ENCODE measurements at regions not wholly inside any gene's neighbourhood (a gene's known extent, or its start where the extent isn't known, plus 50 kb on each side); places are given as distances from the start of the nearest gene placed in this dataset.

DNA sequence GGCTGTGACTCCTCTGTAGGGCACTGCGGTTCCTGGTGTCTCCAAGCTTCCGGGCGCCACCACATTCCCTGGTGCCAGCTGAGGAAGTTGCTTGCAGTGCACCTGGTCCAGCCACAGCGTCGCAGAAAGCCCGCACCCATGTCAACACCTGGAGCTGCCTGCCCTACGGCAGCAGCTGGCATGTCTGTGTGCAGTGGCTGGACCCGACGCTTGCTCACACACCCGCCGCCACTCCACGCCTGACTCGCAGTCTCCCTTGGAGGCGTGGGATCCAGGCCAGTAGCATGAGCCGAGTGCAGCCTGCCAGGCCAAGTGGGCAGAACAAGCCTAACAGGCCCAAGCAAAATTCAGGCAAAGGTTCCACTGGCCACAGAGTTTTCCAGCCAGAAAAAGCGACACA is 118.1 kb upstream of the PHF14 start:
- Histone ChIP-seq H3K4me2 (no peak overlapping the region), H3K9ac (no peak overlapping the region), H3K79me2 (ENCODE audit: low read depth) (no peaks in the 10 kb centered on the region), H3K27me3 (no peaks in the 10 kb centered on the region), H3K9me3 (ENCODE audit: low read depth) (no peaks in the 10 kb centered on the region), H3F3A (ENCODE audit: low read depth) (no peaks in the 10 kb centered on the region), H3K27ac (no peak overlapping the region), H3K4me3 (no peak overlapping the region), H4K20me1 (ENCODE audit: low read depth) (no peaks in the 10 kb centered on the region), H2AFZ (replicated peaks) (peak overlapping the region; percentile 34), H3K36me3 (no peaks in the 10 kb centered on the region), H3K4me1 (no peaks in the 10 kb centered on the region)
- no peak for DNase-seq (ENCODE audit: low spot score)
- Mint-ChIP-seq H3K4me1 (no peaks in the 10 kb centered on the region), H3K4me3 (no peak overlapping the region), H3K27ac (no peak overlapping the region), H3K36me3 (no peaks in the 10 kb centered on the region), H3K9me3 (no peaks in the 10 kb centered on the region), H3K27me3 (ENCODE audit: insufficient read depth, low read depth) (no peaks in the 10 kb centered on the region)
- TF ChIP-seq, protein P1, sequence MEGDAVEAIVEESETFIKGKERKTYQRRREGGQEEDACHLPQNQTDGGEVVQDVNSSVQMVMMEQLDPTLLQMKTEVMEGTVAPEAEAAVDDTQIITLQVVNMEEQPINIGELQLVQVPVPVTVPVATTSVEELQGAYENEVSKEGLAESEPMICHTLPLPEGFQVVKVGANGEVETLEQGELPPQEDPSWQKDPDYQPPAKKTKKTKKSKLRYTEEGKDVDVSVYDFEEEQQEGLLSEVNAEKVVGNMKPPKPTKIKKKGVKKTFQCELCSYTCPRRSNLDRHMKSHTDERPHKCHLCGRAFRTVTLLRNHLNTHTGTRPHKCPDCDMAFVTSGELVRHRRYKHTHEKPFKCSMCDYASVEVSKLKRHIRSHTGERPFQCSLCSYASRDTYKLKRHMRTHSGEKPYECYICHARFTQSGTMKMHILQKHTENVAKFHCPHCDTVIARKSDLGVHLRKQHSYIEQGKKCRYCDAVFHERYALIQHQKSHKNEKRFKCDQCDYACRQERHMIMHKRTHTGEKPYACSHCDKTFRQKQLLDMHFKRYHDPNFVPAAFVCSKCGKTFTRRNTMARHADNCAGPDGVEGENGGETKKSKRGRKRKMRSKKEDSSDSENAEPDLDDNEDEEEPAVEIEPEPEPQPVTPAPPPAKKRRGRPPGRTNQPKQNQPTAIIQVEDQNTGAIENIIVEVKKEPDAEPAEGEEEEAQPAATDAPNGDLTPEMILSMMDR (IDR thresholded peaks at IDR 0.05) = no peak
- no peak for TF ChIP-seq EZH2 (IDR thresholded peaks at IDR 0.05)
- no peak for TF ChIP-seq EZH2phosphoT487 (IDR thresholded peaks at IDR 0.05)

DNA sequence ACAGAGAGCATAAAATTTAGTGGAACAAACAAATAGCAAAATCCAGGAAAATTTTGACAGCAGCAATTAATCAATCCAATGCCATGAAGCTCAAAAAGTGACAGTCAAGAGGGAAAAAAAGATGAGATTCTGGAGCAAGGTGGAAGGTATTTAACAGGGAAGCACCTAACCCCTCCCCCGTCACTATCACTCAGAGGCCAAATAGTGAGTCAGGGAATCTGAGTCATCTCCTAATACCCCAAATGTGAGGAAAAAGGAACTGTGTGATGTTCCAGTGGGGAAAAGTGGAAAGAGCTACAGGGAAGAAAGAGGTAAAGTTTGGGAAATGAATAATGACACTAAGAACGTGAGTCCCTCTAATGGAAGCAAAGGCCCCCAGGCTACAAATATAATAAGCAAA is 113.2 kb upstream of the PHF14 start:
- H3K27me3 Mint-ChIP-seq (ENCODE audit: insufficient read depth, low read depth) = no peaks in the 10 kb centered on the region
- no peaks in the 10 kb centered on the region for H3K36me3 Mint-ChIP-seq
- no peak overlapping the region for H3K9ac ChIP-seq
- no peaks in the 10 kb centered on the region for H3K4me1 ChIP-seq
- H3K36me3 ChIP-seq = no peaks in the 10 kb centered on the region
- no peak overlapping the region for H3K4me3 ChIP-seq
- no peaks in the 10 kb centered on the region for H3F3A ChIP-seq (ENCODE audit: low read depth)
- no peak overlapping the region for H3K27ac ChIP-seq
- no peaks in the 10 kb centered on the region for H3K27me3 ChIP-seq
- H3K9me3 Mint-ChIP-seq = no peaks in the 10 kb centered on the region
- H3K4me3 Mint-ChIP-seq = no peak overlapping the region
- H3K4me1 Mint-ChIP-seq = no peaks in the 10 kb centered on the region
- H3K79me2 ChIP-seq (ENCODE audit: low read depth) = no peaks in the 10 kb centered on the region
- no peaks in the 10 kb centered on the region for H3K9me3 ChIP-seq (ENCODE audit: low read depth)
- no peaks in the 10 kb centered on the region for H4K20me1 ChIP-seq (ENCODE audit: low read depth)
- no peak for TF ChIP-seq EZH2 (IDR thresholded peaks at IDR 0.05)
- no peak for TF ChIP-seq EZH2phosphoT487 (IDR thresholded peaks at IDR 0.05)
- TF ChIP-seq, protein P1 (IDR thresholded peaks at IDR 0.05) = no peak
- no peak for DNase-seq (ENCODE audit: low spot score)
- H2AFZ ChIP-seq (replicated peaks) = no peak overlapping the region
- no peak overlapping the region for H3K4me2 ChIP-seq
- H3K27ac Mint-ChIP-seq = no peak overlapping the region

DNA sequence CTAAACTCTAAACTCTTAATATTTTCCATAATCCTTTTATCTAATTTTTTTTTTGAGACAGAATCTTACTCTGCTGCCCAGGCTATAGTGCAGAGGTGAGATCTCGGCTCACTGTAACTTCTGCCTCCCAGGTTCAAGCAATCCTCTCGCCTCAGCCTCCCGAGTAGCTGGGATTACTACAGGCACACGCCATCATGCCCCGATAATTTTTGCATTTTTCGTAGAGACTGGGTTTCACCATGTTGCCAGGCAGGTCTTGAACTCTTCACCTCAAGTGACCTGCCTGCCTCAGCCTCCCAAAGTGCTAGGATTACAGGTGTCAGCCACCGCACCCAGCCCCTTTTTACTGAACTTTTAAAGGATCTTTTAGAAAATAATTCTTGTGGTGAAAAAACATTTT is 110.2 kb upstream of the PHF14 start:
- H3K36me3 ChIP-seq = no peaks in the 10 kb centered on the region
- Mint-ChIP-seq H3K27me3 (ENCODE audit: insufficient read depth, low read depth) (no peaks in the 10 kb centered on the region), H3K4me1 (no peaks in the 10 kb centered on the region), H3K27ac (no peak overlapping the region), H3K4me3 (no peak overlapping the region), H3K9me3 (no peaks in the 10 kb centered on the region), H3K36me3 (no peaks in the 10 kb centered on the region)
- H3K4me1 ChIP-seq = no peaks in the 10 kb centered on the region
- no peaks in the 10 kb centered on the region for H3K79me2 ChIP-seq (ENCODE audit: low read depth)
- no peak overlapping the region for H2AFZ ChIP-seq (replicated peaks)
- H3K9me3 ChIP-seq (ENCODE audit: low read depth) = no peaks in the 10 kb centered on the region
- no peak overlapping the region for H3K9ac ChIP-seq
- no peak overlapping the region for H3K4me3 ChIP-seq
- H3K27ac ChIP-seq = no peak overlapping the region
- DNase-seq (ENCODE audit: low spot score) = no peak
- no peaks in the 10 kb centered on the region for H4K20me1 ChIP-seq (ENCODE audit: low read depth)
- H3F3A ChIP-seq (ENCODE audit: low read depth) = no peaks in the 10 kb centered on the region
- no peak overlapping the region for H3K4me2 ChIP-seq
- H3K27me3 ChIP-seq = no peaks in the 10 kb centered on the region
- TF ChIP-seq EZH2 (IDR thresholded peaks at IDR 0.05) = no peak
- no peak for TF ChIP-seq EZH2phosphoT487 (IDR thresholded peaks at IDR 0.05)
- TF ChIP-seq, protein P1 (IDR thresholded peaks at IDR 0.05) = no peak

DNA sequence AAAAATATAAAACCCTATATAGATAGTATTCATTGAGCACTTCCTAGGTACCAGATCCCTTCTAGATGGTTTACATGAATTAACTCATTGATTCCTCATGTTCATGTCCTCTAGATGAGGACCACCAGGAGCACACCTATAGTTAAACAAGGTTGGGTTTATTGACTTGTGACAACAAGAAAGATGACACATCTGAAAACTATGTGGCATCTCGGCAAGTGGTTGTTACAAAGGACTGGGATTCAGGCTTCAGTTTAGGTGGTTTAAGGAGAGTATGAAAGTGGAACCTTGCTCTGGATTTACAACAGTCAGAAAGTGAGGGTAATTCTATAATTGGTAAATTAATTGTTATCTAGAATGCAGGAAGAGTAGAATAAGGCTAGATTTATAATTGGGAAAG is 99.0 kb upstream of the PHF14 start:
- no peak overlapping the region for H3K4me3 Mint-ChIP-seq
- H2AFZ ChIP-seq (replicated peaks) = no peak overlapping the region
- H3K4me1 ChIP-seq = no peaks in the 10 kb centered on the region
- DNase-seq (ENCODE audit: low spot score) = no peak
- H3K4me1 Mint-ChIP-seq = no peaks in the 10 kb centered on the region
- no peaks in the 10 kb centered on the region for H4K20me1 ChIP-seq (ENCODE audit: low read depth)
- H3K79me2 ChIP-seq (ENCODE audit: low read depth) = no peaks in the 10 kb centered on the region
- no peak overlapping the region for H3K27ac Mint-ChIP-seq
- no peak overlapping the region for H3K4me3 ChIP-seq
- no peaks in the 10 kb centered on the region for H3F3A ChIP-seq (ENCODE audit: low read depth)
- no peaks in the 10 kb centered on the region for H3K27me3 Mint-ChIP-seq (ENCODE audit: insufficient read depth, low read depth)
- H3K27ac ChIP-seq = no peak overlapping the region
- H3K36me3 Mint-ChIP-seq = no peaks in the 10 kb centered on the region
- H3K36me3 ChIP-seq = no peaks in the 10 kb centered on the region
- peaks cover 8% of the 10 kb centered on the region for H3K9me3 Mint-ChIP-seq
- H3K9ac ChIP-seq = no peak overlapping the region
- H3K9me3 ChIP-seq (ENCODE audit: low read depth) = no peaks in the 10 kb centered on the region
- TF ChIP-seq, protein P1 (IDR thresholded peaks at IDR 0.05) = no peak
- TF ChIP-seq EZH2 (IDR thresholded peaks at IDR 0.05) (no peak), EZH2phosphoT487 (IDR thresholded peaks at IDR 0.05) (no peak)
- H3K27me3 ChIP-seq = no peaks in the 10 kb centered on the region
- H3K4me2 ChIP-seq = no peak overlapping the region
